Astrocyte (in vitro differentiated cells and primary cell): ENCODE measurements at regions not wholly inside any gene's neighbourhood (a gene's known extent, or its start where the extent isn't known, plus 50 kb on each side); places are given as distances from the start of the nearest gene placed in this dataset.

ENCODE experiments used
- CTCF ChIP-seq: IDR thresholded peaks from 2 replicates; pipeline ENCODE4 v1.5.1; 2011; ENCODE audit warnings: low read depth, mild to moderate bottlenecking, inconsistent platforms, low read length, moderate library complexity; ENCODE audit not compliant: insufficient read depth
- EZH2 ChIP-seq: IDR thresholded peaks from 2 replicates; pipeline ENCODE4 v1.6.1; 2012; ENCODE audit warnings: mild to moderate bottlenecking, low read length, inconsistent platforms; ENCODE audit not compliant: insufficient read depth

- no peak for TF ChIP-seq CTCF
- no peak for TF ChIP-seq EZH2
Measured at GRCh38 chr21:17967319-17967718, 148.2 kb upstream of the C21orf91 start.
